Type B pancreatic cell (in vitro differentiated cells): ENCODE measurements at regions not wholly inside any gene's neighbourhood (a gene's known extent, or its start where the extent isn't known, plus 50 kb on each side); places are given as distances from the start of the nearest gene placed in this dataset.

Experiments
- DNase-seq: peaks from one replicate; pipeline ENCODE4 v3.0.0; 2021; ENCODE audit warnings: mixed read lengths; ENCODE audit not compliant: unreplicated experiment; ENCODE audit errors: extremely low spot score
- H3K27ac Mint-ChIP-seq: 2 replicates; pipeline ENCODE4 v1.8.0; 2021; ENCODE audit warnings: mild to moderate bottlenecking, mixed read lengths
- H3K27me3 Mint-ChIP-seq: 2 replicates; pipeline ENCODE4 v1.8.0; 2021; ENCODE audit warnings: mixed read lengths
- H3K36me3 Mint-ChIP-seq: 2 replicates; pipeline ENCODE4 v1.8.0; 2021; ENCODE audit warnings: mixed read lengths
- H3K4me1 Mint-ChIP-seq: one replicate; pipeline ENCODE4 v1.8.0; 2021; ENCODE audit warnings: mixed read lengths; ENCODE audit not compliant: unreplicated experiment
- H3K4me3 Mint-ChIP-seq: 2 replicates; pipeline ENCODE4 v1.8.0; 2021; ENCODE audit warnings: mild to moderate bottlenecking, mixed read lengths
- H3K9me3 Mint-ChIP-seq: 2 replicates; pipeline ENCODE4 v1.8.0; 2021; ENCODE audit warnings: mixed read lengths
- TF ChIP-seq, protein P1 (sequence below): fragments of 200-600 bp; sonication (generic); conservative IDR thresholded peaks from 2 replicates; pipeline ENCODE4 v1.5.0; 2021; ENCODE audit warnings: antibody characterized with exemption, mild to moderate bottlenecking

DNA sequence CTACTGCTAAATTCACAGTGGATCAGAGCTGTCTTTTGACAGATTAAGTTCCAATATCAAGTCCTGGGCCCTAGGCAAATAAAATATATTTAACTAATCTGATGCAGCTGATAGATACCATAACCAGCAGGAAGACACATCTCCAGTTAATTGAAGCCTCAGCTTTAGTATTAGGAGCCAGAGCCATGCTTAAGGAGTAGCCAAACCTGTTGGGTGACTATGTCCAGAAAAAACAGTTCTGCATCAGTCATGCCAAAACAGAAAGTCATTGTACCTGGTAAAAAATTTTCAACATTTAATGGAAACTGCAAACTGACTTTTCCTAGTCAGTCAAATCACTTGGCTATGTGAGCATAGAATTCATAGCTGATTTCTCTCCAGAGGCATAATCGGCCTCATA is 200.5 kb upstream of the RUNX1 start:
- Mint-ChIP-seq H3K9me3 (no peaks in the 10 kb centered on the region), H3K27ac (peak overlapping the region; percentile 51), H3K4me3 (no peak overlapping the region), H3K36me3 (no peaks in the 10 kb centered on the region), H3K4me1 (peaks cover 5% of the 10 kb centered on the region), H3K27me3 (no peaks in the 10 kb centered on the region)
- no peak for DNase-seq
- TF ChIP-seq, protein P1, sequence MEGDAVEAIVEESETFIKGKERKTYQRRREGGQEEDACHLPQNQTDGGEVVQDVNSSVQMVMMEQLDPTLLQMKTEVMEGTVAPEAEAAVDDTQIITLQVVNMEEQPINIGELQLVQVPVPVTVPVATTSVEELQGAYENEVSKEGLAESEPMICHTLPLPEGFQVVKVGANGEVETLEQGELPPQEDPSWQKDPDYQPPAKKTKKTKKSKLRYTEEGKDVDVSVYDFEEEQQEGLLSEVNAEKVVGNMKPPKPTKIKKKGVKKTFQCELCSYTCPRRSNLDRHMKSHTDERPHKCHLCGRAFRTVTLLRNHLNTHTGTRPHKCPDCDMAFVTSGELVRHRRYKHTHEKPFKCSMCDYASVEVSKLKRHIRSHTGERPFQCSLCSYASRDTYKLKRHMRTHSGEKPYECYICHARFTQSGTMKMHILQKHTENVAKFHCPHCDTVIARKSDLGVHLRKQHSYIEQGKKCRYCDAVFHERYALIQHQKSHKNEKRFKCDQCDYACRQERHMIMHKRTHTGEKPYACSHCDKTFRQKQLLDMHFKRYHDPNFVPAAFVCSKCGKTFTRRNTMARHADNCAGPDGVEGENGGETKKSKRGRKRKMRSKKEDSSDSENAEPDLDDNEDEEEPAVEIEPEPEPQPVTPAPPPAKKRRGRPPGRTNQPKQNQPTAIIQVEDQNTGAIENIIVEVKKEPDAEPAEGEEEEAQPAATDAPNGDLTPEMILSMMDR = no peak

DNA sequence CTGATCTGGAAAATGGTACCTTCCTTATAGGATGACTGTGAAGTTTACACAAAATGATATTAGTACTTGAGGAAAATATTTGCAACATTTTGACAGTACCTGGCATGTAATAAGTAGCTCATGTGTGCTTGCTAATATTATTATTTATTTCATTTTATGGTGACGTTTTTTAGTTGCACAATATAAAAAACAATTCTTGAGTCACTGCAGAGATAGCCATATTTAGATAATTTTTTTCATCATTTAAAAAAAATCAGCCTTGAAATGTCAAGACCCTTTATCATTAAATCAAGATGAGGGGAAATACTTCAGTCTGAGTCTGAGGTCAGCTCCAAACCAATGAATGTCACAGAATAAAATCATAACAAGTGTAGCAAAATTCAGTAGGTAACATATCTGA is 196.8 kb upstream of the RUNX1 start:
- TF ChIP-seq, protein P1 = no peak
- Mint-ChIP-seq H3K36me3 (no peaks in the 10 kb centered on the region), H3K4me3 (no peak overlapping the region), H3K4me1 (no peaks in the 10 kb centered on the region), H3K27me3 (no peaks in the 10 kb centered on the region), H3K9me3 (no peaks in the 10 kb centered on the region), H3K27ac (no peak overlapping the region)
- no peak for DNase-seq

GRCh38 chr21:35244514-35244913 is 195.4 kb upstream of the RUNX1 start:
- no peak overlapping the region for H3K27ac Mint-ChIP-seq
- H3K4me3 Mint-ChIP-seq = no peak overlapping the region

GRCh38 chr21:35243171-35243570 is 194.1 kb upstream of the RUNX1 start:
- Mint-ChIP-seq H3K36me3 (no peaks in the 10 kb centered on the region), H3K9me3 (no peaks in the 10 kb centered on the region), H3K4me3 (no peak overlapping the region), H3K27ac (no peak overlapping the region), H3K27me3 (peaks cover 11% of the 10 kb centered on the region), H3K4me1 (peaks cover 11% of the 10 kb centered on the region)
- TF ChIP-seq, protein P1 = no peak
- DNase-seq = no peak

More at GRCh38 chr21:35244514-35244913, 195.4 kb upstream of the RUNX1 start:
- no peak for DNase-seq
- no peaks in the 10 kb centered on the region for H3K9me3 Mint-ChIP-seq
- H3K27me3 Mint-ChIP-seq = peaks cover 3% of the 10 kb centered on the region
- no peaks in the 10 kb centered on the region for H3K36me3 Mint-ChIP-seq
- H3K4me1 Mint-ChIP-seq = peaks cover 7% of the 10 kb centered on the region
- TF ChIP-seq, protein P1 = no peak

- H3K4me3 Mint-ChIP-seq = peak overlapping the region; percentile 26
- DNase-seq = no peak
- peaks cover 18% of the 10 kb centered on the region for H3K27me3 Mint-ChIP-seq
- no peaks in the 10 kb centered on the region for H3K36me3 Mint-ChIP-seq
- H3K27ac Mint-ChIP-seq = no peak overlapping the region
- TF ChIP-seq, protein P1 = no peak
- peaks cover 11% of the 10 kb centered on the region for H3K4me1 Mint-ChIP-seq
- peaks cover 12% of the 10 kb centered on the region for H3K9me3 Mint-ChIP-seq
Observed at GRCh38 chr21:35239811-35240219, 190.7 kb upstream of the RUNX1 start.

DNA sequence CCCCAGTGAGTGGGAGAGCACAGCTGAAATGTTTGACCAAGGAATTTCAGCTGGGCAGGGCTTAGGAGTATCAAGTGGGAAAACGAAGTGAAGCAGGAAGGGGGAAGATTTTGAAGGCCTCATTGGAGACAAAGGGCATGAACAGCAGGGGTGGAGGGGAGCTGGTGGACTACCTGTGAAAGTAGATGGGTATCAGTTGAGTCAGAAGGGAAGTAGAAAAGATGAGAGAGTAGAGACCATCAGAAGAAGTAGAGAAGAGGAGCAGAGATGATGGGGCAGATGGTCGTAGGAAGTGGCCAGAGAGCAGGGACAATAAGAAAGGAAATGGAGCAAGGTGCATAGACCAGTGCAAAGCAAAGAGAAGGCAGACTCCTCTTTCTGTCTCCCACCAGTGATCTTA is 189.0 kb upstream of the RUNX1 start:
- TF ChIP-seq, protein P1 = no peak
- H3K36me3 Mint-ChIP-seq = no peaks in the 10 kb centered on the region
- peaks cover 18% of the 10 kb centered on the region for H3K27me3 Mint-ChIP-seq
- peaks cover 11% of the 10 kb centered on the region for H3K4me1 Mint-ChIP-seq
- no peak overlapping the region for H3K4me3 Mint-ChIP-seq
- H3K9me3 Mint-ChIP-seq = peaks cover 12% of the 10 kb centered on the region
- DNase-seq = no peak
- H3K27ac Mint-ChIP-seq = no peak overlapping the region
